BLaER1 (cell line): ENCODE measurements at regions not wholly inside any gene's neighbourhood (a gene's known extent, or its start where the extent isn't known, plus 50 kb on each side); places are given as distances from the start of the nearest gene placed in this dataset.
"Not testable (repeated sequence)": the region's sequence is repeated elsewhere in the genome, so short reads cannot be mapped to it uniquely, and the experiment has no call there.

Source experiments
- H3K27ac ChIP-seq: shearing (Covaris generic); formaldehyde crosslinking; 2 replicates; pipeline ENCODE4 v1.8.1; 2022
- H3K27me3 ChIP-seq: shearing (Covaris generic); formaldehyde crosslinking; 2 replicates; pipeline ENCODE4 v1.8.1; 2022
- H3K36me3 ChIP-seq: shearing (Covaris generic); formaldehyde crosslinking; 2 replicates; pipeline ENCODE4 v1.8.1; 2022
- H3K4me1 ChIP-seq: shearing (Covaris generic); formaldehyde crosslinking; 2 replicates; pipeline ENCODE4 v1.8.1; 2022
- H3K4me2 ChIP-seq: shearing (Covaris generic); formaldehyde crosslinking; 2 replicates; pipeline ENCODE4 v1.8.1; 2022
- H3K4me3 ChIP-seq: shearing (Covaris generic); formaldehyde crosslinking; 2 replicates; pipeline ENCODE4 v1.8.1; 2022
- H3K9ac ChIP-seq: shearing (Covaris generic); formaldehyde crosslinking; 2 replicates; pipeline ENCODE4 v1.8.1; 2022
- H3K9me3 ChIP-seq: shearing (Covaris generic); formaldehyde crosslinking; 2 replicates; pipeline ENCODE4 v1.8.1; 2022
- H4K20me1 ChIP-seq: shearing (Covaris generic); formaldehyde crosslinking; 2 replicates; pipeline ENCODE4 v1.8.1; 2022
- Cebpa-rat ChIP-seq: shearing (Covaris generic); IDR thresholded peaks from 2 replicates; pipeline ENCODE4 v1.8.1; 2022

- 0 out of 2 replicates have a peak overlapping the region, but pooled peaks have one; percentile 43 for H3K9ac ChIP-seq
- no peaks in the 10 kb centered on the region for H3K36me3 ChIP-seq
- no peaks in the 10 kb centered on the region for H3K27me3 ChIP-seq
- no peak for TF ChIP-seq Cebpa-rat
- peak overlapping the region; percentile 80 for H3K4me2 ChIP-seq
- H3K4me3 ChIP-seq = no peak overlapping the region
- no peaks in the 10 kb centered on the region for H3K9me3 ChIP-seq
- H3K27ac ChIP-seq = peak overlapping the region; percentile 71
- H3K4me1 ChIP-seq = peaks cover 95% of the 10 kb centered on the region
- no peaks in the 10 kb centered on the region for H4K20me1 ChIP-seq
These were observed 179.8 kb upstream of the PFKP start for GRCh38 chr10:2887391-2888070.

- H3K4me3 ChIP-seq = peak overlapping the region; percentile 6; the same call in 1 of the 2 replicates
- H3K4me1 ChIP-seq = peaks cover 99% of the 10 kb centered on the region
- peak overlapping the region; percentile 71 for H3K27ac ChIP-seq
These were observed 180.7 kb upstream of the PFKP start for GRCh38 chr10:2886662-2887061.

GRCh38 chr10:2885288-2886278 lies 181.8 kb upstream of the PFKP start:
- Histone ChIP-seq H3K4me1 (peaks cover 97% of the 10 kb centered on the region), H3K4me3 (peak overlapping the region; percentile 2; the same call in 1 of the 2 replicates), H3K27me3 (no peaks in the 10 kb centered on the region), H3K4me2 (peak overlapping the region; percentile 80), H3K36me3 (no peaks in the 10 kb centered on the region), H3K9ac (peak overlapping the region; percentile 45; the same call in 1 of the 2 replicates), H4K20me1 (no peaks in the 10 kb centered on the region), H3K9me3 (no peaks in the 10 kb centered on the region), H3K27ac (peak overlapping the region; percentile 71)
- TF ChIP-seq Cebpa-rat = peak; percentile 92

More at GRCh38 chr10:2886662-2887061, 180.7 kb upstream of the PFKP start:
- no peaks in the 10 kb centered on the region for H3K27me3 ChIP-seq
- TF ChIP-seq Cebpa-rat = no peak
- no peaks in the 10 kb centered on the region for H3K9me3 ChIP-seq
- no peaks in the 10 kb centered on the region for H3K36me3 ChIP-seq
- no peaks in the 10 kb centered on the region for H4K20me1 ChIP-seq
- peak overlapping the region; percentile 43 for H3K9ac ChIP-seq
- peak overlapping the region; percentile 80 for H3K4me2 ChIP-seq

- not testable (repeated sequence) for H3K9me3 ChIP-seq, H3K4me3 ChIP-seq, H3K9ac ChIP-seq, H3K27ac ChIP-seq, H4K20me1 ChIP-seq, H3K27me3 ChIP-seq, H3K36me3 ChIP-seq
- Histone ChIP-seq H3K4me1 (peaks cover 83% of the 10 kb centered on the region), H3K4me2 (peak overlapping the region; percentile 80)
These were observed 183.3 kb upstream of the PFKP start for GRCh38 chr10:2883983-2884540.

GRCh38 chr10:2883238-2883637 lies 184.1 kb upstream of the PFKP start:
- Histone ChIP-seq H3K27me3 (no peaks in the 10 kb centered on the region), H3K4me3 (no peak overlapping the region), H3K36me3 (no peaks in the 10 kb centered on the region), H3K4me1 (peaks cover 75% of the 10 kb centered on the region), H3K27ac (0 out of 2 replicates have a peak overlapping the region, but pooled peaks have one; percentile 3), H3K9ac (no peak overlapping the region), H3K9me3 (no peaks in the 10 kb centered on the region), H3K4me2 (peak overlapping the region; percentile 80), H4K20me1 (no peaks in the 10 kb centered on the region)
- no peak for TF ChIP-seq Cebpa-rat

GRCh38 chr10:2882628-2883027 lies 184.7 kb upstream of the PFKP start:
- no peaks in the 10 kb centered on the region for H3K27me3 ChIP-seq
- H3K9me3 ChIP-seq = no peaks in the 10 kb centered on the region
- H3K36me3 ChIP-seq = no peaks in the 10 kb centered on the region
- H3K27ac ChIP-seq = 0 out of 2 replicates have a peak overlapping the region, but pooled peaks have one; percentile 3
- H4K20me1 ChIP-seq = no peaks in the 10 kb centered on the region
- peak overlapping the region; percentile 80 for H3K4me2 ChIP-seq
- peak overlapping the region; percentile 15; the same call in 1 of the 2 replicates for H3K4me3 ChIP-seq
- no peak overlapping the region for H3K9ac ChIP-seq
- no peak for TF ChIP-seq Cebpa-rat
- peaks cover 69% of the 10 kb centered on the region for H3K4me1 ChIP-seq

- Histone ChIP-seq H3K4me1 (peaks cover 62% of the 10 kb centered on the region), H4K20me1 (no peaks in the 10 kb centered on the region), H3K36me3 (no peaks in the 10 kb centered on the region), H3K27me3 (no peaks in the 10 kb centered on the region), H3K27ac (no peak overlapping the region), H3K4me2 (peak overlapping the region; percentile 80), H3K9me3 (no peaks in the 10 kb centered on the region), H3K9ac (no peak overlapping the region), H3K4me3 (peak overlapping the region; percentile 15; the same call in 1 of the 2 replicates)
- no peak for TF ChIP-seq Cebpa-rat
These were observed 185.4 kb upstream of the PFKP start for GRCh38 chr10:2881720-2882620.

- H3K36me3 ChIP-seq, H3K27me3 ChIP-seq, H3K4me3 ChIP-seq, H4K20me1 ChIP-seq, H3K9me3 ChIP-seq, H3K27ac ChIP-seq, H3K4me2 ChIP-seq, H3K9ac ChIP-seq: not testable (repeated sequence)
- peaks cover 43% of the 10 kb centered on the region for H3K4me1 ChIP-seq
These were observed 187.3 kb upstream of the PFKP start for GRCh38 chr10:2880050-2880449.

GRCh38 chr10:2878818-2879217 lies 188.5 kb upstream of the PFKP start:
- Histone ChIP-seq H3K4me2 (no peak overlapping the region), H3K9me3 (no peaks in the 10 kb centered on the region), H3K4me1 (peaks cover 31% of the 10 kb centered on the region), H3K4me3 (no peak overlapping the region), H3K36me3 (no peaks in the 10 kb centered on the region), H4K20me1 (no peaks in the 10 kb centered on the region), H3K27me3 (no peaks in the 10 kb centered on the region), H3K27ac (no peak overlapping the region), H3K9ac (no peak overlapping the region)
- no peak for TF ChIP-seq Cebpa-rat
